GM18520 (cell line): ENCODE measurements at regions not wholly inside any gene's neighbourhood (a gene's known extent, or its start where the extent isn't known, plus 50 kb on each side); places are given as distances from the start of the nearest gene placed in this dataset.
"Not testable (repeated sequence)": the region's sequence is repeated elsewhere in the genome, so short reads cannot be mapped to it uniquely, and the experiment has no call there.

Experiments used
- ATAC-seq: cut with Tn5 transposase; IDR thresholded peaks from one replicate; pipeline ENCODE4 v1.9.1; 2021; ENCODE audit not compliant: unreplicated experiment

DNA sequence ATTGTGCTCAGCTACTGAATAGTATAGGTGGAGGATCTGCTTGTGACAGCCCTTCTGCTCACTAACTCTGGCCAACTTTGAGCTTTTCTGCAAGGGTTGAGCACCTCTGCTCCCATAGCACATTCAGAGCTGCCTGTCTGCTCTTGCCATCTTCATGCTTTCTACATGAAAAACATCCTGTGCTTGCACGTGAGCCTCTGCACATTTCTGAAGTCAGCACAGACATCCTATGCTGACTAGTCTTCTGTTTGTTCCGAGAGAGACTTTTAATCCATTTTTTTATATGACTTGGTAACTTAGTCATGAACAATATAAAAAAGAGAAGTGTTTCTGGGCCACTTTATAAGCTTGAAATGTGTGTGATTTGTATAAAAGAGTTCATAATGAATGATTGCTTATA lies 969.3 kb downstream of the TMTC2 start:
- ATAC-seq, result no peak

DNA sequence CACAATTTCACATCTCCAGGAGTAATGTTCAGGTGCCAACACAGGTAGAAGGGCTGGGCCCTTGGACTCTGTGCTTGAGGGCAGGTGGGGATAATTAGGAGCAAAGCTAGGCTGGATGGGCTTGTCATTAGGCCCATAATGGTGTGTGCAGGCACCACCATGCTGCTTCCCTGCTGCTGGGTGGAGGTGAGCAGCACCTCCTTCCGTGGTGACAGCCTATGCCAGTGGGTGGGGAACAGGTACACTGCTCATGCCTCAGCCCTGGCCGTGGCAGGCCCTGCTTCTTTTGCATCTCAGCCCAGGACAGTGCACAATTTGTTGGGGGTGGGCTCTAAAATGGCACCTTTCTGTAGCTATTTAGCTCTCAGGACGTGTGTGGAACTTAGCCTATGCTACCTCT lies 955.5 kb downstream of the TMTC2 start:
- ATAC-seq, result no peak

DNA sequence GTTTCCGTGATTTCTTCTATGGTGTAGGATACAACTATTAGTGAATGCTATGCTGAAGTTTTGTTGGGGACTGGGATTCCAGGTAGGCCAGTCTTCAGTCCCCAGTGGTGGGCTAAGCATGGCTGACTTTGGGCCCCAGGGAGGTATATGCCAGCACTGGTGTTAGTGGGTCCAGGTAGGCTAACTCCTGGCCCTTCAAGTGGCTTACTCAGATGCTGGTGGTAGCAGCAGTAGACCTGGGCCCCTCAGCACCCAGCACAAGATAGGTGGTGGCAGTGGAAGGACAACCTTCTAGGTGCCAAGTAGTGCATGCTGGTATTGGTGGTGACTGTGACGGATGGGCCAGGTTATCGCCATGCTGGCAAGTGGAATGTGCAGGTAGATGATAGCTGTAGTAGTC lies 955.1 kb downstream of the TMTC2 start:
- no peak for ATAC-seq

DNA sequence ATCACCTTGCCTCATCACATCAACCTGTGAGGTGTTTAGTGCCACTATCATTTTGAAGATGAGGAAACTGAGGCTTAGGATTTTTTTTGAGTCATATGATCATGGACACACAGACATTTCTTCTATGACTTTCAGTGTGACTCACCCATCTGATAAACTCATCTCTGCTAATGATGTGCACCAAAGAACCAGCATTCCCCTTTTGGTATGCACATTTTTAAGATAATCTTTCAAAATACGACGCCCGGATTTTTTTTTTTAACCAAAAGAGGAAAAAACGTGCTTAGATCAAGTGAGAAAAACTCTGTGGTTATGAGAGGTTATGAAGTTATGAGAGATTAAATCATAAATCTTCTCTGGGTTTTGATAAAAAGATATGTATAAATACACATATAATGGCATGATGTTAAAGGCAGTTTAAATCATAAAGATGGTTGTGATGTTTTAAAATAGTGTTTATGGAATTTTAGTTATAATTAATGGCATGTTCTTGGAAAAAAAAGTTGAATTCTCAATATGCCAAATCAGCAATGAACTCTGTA lies 948.1 kb downstream of the TMTC2 start:
- no peak for ATAC-seq

DNA sequence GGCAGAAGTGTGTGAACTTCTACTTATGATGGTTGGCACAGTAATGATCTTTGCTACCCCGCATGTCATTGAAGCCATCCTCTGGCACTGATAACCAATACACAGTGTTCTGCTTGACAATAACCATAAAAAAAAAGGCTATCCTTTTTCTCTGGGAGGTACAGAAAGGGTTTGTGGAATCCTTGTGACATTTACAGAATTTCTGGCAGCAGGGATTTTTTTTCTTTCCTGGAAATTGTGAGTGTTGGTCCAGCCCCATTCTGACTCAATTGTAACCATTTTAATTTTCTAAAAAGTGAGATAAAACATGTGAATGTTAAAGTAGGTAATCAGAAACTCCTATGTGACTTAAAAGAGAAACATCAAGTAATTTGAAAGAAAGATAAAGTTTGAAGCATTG lies 943.8 kb downstream of the TMTC2 start:
- ATAC-seq, result no peak

DNA sequence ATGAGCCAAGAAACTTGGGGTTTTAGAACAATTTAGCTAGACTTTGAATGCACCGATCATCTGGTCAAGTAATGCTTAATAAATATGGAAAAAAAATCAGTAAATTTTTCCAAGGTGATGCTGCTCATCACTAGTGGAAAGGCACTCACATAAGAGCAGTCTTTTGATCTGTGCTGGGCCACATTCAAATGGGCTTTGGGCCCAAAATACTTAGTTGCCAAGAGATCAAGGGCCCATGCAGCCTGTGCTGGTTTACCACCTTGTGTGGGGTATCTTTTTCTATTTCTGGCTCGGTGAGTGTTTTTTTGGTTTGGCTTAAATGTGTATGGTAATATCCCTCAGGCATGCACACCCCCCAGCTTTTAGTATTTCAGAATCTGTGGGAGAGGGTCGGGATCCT lies 943.2 kb downstream of the TMTC2 start:
- ATAC-seq, result no peak

DNA sequence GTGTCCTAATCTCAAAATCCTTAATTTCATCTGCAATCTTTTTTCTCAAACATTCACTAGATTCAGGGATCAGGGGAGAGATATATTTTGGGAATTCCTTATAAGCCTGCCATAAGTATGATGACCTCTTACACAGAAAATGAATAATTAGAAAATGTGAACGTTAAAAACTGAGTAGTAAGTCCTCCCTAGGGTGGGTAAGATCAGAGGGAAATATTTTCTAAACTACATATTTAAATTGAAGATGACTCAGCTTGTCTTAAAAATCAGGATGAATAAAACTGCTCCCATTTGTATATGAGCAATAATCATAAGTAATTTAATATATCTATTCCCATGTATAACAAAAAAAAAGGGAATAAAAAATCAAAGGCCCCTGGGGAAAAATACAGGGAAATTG lies 935.5 kb downstream of the TMTC2 start:
- ATAC-seq, result no peak

DNA sequence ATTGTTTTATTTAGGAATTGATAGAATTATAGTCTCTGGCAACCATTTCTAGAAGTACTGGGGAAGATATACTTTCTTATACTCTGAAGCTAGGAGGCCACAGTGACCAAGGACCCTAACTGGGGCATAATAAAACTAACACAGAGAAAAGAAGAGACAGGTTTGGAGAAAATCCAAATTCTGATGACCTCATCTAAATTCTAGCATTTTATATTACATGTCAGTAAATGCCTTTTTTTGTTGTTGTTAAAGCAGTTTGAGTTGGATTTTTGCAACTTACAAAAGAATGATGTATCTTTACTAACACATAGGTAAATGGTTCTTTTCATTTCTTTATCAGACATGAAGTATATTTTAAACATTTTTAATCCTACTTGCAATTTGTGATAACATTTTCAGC lies 933.3 kb downstream of the TMTC2 start:
- no peak for ATAC-seq

DNA sequence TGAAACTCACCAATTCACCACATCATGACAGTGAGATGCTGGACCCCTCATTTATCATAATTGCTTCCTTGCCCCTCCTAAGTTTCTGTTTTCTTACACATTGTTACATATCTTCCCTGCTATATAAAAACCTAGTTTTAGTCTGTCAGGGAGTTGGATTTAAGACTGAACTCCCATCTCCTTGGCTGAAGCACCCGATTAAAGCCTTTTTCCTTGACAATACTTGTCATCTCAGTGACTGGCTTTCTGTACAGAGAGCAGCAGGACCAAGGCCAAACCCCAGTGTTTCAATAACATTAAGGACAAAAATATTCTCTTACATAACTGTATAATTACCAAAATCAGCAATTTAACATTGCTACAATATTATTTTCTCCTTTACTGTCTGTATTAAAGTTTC lies 928.4 kb downstream of the TMTC2 start:
- ATAC-seq, result no peak

DNA sequence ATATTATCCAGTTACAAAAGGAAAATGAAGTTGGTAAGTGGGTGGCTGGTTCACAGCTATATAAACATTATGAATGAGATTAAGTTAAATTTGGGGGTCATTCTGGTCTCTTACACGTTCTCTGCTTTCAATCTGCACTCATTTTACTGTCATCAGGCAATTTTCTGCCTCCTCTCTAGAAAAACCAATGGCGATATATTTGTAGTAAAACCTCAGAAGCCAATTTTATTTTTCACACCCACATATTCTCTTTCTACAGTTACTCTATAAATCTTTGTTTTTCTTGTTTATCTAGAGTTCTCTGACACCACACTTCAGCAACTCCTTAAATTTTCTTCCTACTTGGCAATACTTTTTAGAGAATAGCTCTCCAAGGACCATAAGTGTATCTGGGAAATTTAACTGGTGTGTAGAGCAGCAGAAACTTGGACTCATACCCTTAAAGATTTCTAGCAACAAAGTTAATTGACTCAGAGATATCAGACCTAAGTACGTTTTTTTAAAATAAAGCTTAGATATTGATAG lies 926.9 kb downstream of the TMTC2 start:
- ATAC-seq, result no peak

DNA sequence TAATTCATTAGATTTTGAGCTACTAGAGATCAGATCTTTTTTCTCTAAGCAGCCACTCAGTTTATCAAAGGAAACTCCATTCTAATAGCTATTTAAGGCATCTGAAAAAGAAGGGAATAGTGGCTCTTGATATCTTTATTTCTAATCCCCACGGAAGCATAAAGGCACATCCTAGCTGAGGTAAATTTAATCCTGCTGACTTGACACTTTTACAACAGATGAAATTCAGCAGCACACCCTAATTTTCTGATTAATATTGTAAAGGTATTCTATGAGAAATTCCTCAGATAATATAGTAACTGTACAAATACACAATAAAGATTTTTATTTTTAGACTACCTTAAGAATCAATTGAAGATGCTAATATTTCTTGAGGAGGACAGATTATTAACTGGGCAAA lies 916.4 kb downstream of the TMTC2 start:
- no peak for ATAC-seq

DNA sequence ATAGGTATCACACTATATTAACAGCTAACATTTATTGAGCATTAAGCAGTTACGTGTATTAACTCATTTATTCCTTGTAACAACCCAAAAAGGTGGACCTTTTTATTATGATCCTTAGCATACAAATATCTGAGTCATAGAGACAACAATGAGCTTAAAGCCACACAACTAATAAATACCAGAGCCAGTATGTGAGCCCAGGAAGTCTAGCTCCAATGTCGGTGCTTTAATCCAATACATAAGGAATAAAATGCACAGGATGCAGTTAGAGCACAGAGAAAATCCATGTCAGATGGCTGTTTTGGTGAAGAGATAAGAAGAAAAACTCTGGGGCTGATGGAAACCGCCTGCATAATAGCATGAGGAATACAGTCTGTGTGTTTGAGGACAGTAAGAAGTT lies 888.6 kb downstream of the TMTC2 start:
- no peak for ATAC-seq

DNA sequence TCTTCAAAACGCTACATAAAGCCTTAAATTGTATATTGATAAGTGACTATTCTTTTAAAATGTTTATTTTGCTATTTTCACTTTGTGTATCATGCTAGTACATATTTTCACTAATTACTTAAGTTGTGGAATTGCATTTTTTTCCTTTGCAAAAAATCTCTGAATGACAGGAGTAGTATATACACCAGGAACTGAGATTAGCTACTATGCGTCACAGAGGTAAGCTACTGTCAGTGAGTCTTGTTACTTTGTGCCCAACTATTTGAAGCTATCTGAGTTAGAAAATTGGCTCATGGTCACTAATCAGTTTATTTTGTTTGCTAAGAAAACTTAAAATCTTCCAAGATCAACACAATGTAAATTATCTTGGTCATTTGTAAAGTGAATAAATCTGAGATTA lies 887.4 kb downstream of the TMTC2 start:
- ATAC-seq, result no peak

DNA sequence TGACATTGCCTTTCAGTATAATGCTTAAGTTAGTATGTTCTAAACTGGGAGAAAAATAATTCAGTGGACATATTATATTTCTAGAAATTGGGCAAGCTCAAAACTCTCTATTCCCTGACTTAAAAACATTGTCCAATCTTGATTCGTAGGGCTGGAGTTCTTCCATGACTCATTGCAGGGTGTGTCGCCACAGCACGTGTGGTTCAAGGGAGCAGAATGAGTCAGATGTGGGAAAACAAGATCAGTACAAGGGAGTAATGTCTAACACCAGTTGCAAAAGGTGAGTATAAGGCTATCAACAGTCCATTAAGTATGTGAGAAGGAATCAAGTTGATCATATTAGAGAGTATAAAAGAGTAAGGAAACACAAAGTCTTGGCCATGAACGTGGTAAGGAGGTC lies 887.0 kb downstream of the TMTC2 start:
- no peak for ATAC-seq

DNA sequence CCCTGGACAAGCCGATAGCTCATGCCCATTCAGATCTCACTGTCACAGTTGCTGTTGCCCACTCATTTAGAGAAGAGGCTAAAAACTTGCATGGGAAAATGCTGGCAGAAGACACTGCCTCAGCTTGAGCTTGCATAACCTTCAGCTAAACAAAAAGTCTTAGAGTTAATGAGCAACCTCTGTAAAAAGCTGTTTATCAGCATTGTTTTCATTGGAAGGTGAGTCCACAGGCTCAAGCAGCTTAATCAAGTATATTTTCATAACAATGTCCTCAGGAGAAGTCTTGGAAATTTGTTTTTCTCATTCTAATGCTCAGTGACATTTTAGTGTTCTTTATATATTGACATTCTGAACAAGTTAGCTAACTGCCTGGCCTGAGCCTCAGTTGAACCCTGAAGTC lies 872.9 kb downstream of the TMTC2 start:
- ATAC-seq, result no peak

DNA sequence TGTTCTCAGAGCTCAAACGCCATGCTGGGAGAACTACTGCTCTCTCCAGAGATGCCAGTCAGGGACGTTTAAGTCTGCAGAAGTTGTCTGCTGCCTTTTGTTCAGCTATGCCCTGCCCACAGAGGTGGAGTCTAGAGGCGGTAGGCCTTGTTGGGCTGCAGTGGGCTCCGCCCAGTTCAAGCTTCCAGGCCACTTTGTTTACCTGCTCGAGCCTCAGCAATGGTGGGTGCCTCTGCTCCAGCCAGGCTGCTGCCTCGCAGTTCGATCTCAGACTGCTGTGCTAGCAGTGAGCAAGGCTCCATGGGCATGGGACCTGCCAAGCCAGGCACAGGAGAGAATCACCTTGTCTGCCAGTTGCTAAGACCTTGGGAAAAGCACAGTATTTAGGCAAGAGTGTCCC lies 869.3 kb downstream of the TMTC2 start:
- ATAC-seq, result not testable (repeated sequence)

DNA sequence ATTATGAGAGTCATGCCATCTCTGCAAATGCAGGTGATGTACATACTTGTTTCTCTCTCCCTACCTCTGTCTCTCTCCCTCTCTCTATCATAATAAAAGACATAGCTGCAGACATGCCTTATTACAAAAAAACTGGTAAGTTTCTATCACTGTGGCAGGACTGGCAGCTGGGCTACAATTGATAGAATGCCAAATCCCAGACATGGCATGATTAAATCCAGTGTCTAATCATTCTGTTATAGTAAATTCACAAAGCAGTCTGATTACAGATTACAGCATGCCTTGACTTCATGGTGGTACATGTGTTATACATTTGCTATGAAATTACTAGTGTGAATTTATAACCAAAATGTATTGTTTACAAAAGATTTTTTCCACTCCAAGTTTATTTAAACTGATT lies 854.7 kb downstream of the TMTC2 start:
- no peak for ATAC-seq

DNA sequence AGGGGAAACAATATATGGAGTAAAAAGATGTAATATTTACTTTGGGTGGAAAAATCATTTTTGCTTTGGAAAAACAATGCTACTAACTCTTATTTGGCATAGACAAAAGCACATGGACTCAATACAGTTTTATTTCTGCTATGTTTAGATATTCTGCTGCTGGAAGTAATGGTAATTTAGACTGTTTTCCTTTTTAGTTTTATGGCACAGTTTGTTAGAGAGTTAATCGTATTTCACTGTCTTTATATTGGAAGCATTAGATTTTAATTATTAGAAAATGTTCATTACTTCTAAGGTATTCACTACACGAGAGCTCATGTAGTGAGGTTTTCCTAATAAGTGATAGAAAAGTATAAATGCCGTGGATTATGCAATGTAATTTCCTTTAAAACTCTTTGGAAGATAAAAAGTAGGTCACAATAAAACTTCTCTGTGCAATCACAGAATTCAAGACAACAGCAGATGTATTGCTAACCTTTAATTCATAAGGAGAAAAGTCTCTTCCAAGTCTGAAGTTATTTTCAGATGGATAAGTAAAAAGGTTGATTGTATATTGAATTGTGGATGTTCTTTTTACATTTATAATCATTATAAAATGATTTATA lies 851.8 kb downstream of the TMTC2 start:
- no peak for ATAC-seq

DNA sequence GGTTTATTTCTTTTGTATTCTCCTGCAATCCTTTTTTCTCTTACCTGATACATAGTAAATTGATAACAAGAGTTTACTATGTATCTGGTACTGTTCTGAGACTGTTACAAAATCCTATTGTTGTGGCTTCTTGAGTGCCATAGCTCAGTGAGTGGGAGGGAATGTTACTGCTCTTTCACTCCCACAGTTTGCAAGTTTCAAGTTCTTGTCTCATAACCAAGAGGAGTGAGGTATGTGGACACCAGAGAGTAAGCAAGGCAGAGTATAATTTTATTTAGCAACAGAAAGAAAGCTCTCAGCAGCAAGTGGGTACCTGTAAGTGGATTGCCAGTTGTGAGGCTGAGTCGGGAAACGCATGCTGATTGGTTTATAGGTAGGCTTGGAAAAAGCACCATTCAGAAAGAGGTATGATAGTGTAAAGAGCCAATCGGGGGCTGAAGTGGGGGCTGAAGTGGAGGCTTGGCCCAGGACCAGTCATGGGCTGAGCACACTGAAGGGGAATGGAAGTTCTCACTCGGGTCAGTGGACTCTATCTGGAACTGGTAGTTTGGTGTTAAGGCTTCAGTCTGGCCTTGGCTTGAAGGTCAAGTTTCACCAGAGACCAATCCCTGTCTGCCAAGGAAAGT lies 850.8 kb downstream of the TMTC2 start:
- no peak for ATAC-seq

DNA sequence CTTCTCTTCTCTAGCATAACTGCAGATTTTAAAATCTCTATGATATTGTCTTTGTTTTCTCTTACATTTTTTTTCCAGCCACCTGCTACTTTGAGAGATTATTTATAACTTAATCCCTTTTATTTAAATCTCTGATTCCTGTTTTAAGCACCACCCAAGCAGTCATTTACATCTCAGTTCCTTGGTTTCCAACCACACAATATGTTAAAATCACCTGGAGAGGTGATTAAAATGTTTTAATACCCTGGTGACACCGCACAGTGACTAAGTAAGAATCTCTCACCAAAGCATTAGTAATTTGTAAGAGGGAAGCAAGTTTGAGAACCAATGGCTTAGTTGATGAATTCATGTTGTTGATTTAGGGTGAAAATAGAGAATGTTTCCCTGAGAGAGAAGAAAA lies 849.8 kb downstream of the TMTC2 start:
- no peak for ATAC-seq

DNA sequence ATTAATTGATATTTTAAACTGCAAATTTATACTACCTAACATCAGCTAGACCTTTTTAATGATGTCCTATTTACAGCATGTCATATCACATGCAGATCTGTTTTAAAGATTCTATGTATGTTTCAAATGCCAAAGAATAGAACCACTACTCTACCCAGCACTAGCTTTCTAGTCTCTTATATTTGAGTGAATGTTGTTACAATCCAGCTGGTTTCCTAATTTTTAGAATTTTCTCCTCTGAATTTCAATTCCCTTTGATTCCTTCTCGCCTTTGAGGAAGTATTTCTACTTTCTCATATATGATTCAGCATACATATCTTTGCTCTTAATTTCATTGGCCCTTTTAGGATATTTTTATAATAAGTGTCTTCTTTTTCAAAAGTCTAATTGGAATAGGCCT lies 841.9 kb downstream of the TMTC2 start:
- no peak for ATAC-seq

DNA sequence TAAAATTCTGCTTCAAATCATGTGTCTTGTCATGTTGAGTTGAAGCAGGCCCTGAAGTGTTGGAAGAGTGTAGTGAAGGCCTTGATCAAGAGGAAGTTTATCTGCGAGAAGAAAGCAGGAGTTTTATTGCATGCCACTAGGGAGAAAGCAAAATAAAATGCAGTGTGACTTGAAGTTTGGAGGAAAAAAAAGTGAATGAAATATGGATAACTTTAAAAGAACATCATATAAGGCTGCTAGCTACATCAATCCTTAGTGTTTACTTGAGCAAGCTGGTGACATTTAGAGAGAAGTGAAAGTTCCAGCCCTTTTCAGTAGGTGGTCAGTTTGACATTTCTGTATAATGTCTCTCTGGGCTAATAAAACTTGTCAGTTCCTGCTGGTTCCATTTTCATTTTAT lies 841.1 kb downstream of the TMTC2 start:
- no peak for ATAC-seq
